Transverse colon (tissue), 4 donors: ENCODE measurements at regions not wholly inside any gene's neighbourhood (a gene's known extent, or its start where the extent isn't known, plus 50 kb on each side); places are given as distances from the start of the nearest gene placed in this dataset.

Experiments
- DNase-seq: peaks from one replicate; pipeline ENCODE4 v3.0.0-alpha.2; 2019
- H3K27ac ChIP-seq, 4 donors: fragments of 200-600 bp; sonication (generic); 2 replicates each; pipeline ENCODE4 v1.5.1; 2016 to 2018; ENCODE audit warnings: inconsistent platforms in 4 of 4
- H3K27me3 ChIP-seq: fragments of 200-600 bp; sonication (generic); 2 replicates; pipeline ENCODE4 v1.5.1; 2017; ENCODE audit warnings: inconsistent platforms
- H3K36me3 ChIP-seq, 4 donors: fragments of 200-600 bp; sonication (generic); 2 replicates each; pipeline ENCODE4 v1.5.1; 2017 to 2019; ENCODE audit warnings: inconsistent platforms in 4 of 4
- H3K4me1 ChIP-seq, 4 donors: fragments of 200-600 bp; sonication (generic); 2 replicates each; pipeline ENCODE4 v1.5.1; 2017 to 2020; ENCODE audit warnings: inconsistent platforms in 4 of 4
- H3K4me3 ChIP-seq, 4 donors: fragments of 200-600 bp; sonication (generic); 1 replicate in 1 of 4; 2 replicates in 3 of 4; pipeline versions ENCODE4 v1.5.1 to v1.6.1; 2017 to 2019; ENCODE audit warnings: inconsistent platforms in 4 of 4
- H3K9me3 ChIP-seq, 2 donors: fragments of 200-600 bp; sonication (generic); 2 replicates each; pipeline ENCODE4 v1.5.1; 2017 to 2019; ENCODE audit warnings: inconsistent platforms in 2 of 2
- CTCF ChIP-seq, 5 experiments: fragments of 200-600 bp in 3 of 5; fragments of 450-650 bp in 2 of 5; sonication (generic) in 3 of 5; IDR thresholded peaks; 1 replicate in 2 of 5; 2 replicates in 3 of 5; pipeline ENCODE4 v1.5.1; 2016 to 2017; ENCODE audit warnings: antibody characterized with exemption in 5 of 5, inconsistent platforms in 3 of 5, mild to moderate bottlenecking in 2 of 5, moderate library complexity in 1 of 5
- EP300 ChIP-seq: sonication (generic); formaldehyde crosslinking; IDR thresholded peaks from one replicate; pipeline ENCODE4 v1.6.1; 2017; ENCODE audit warnings: antibody characterized with exemption, low read depth
- POLR2A ChIP-seq: fragments of 450-650 bp; IDR thresholded peaks from one replicate; pipeline ENCODE4 v1.6.1; 2016; ENCODE audit warnings: antibody characterized with exemption, mild to moderate bottlenecking, moderate library complexity
- POLR2AphosphoS5 ChIP-seq, 3 donors: sonication (generic); formaldehyde crosslinking; IDR thresholded peaks; one replicate each; pipeline ENCODE4 v1.6.1; 2016; ENCODE audit warnings: antibody characterized with exemption in 3 of 3
- WGBS, 2 donors: methylation state at CpG; one replicate each; pipeline ENCODE4 v1.1.5; 2018; ENCODE audit warnings: low coverage in 1 of 2; 5-methylcytosine and 5-hydroxymethylcytosine counted together
- in situ Hi-C, 4 donors: fragments of 200-750 bp; cut with MboI; loops; one replicate each; pipeline versions ENCODE4 v1.15.0 to v1.15.1; 2017; ENCODE audit warnings: low sequenced_read_pairs in 3 of 4, low pct_ligation_motif_present in 1 of 4, low pct_unique_long_range_greater_than_20kb in 1 of 4
- intact Hi-C: fragments of 100-400 bp; cut with DNase I; formaldehyde crosslinking; loops from one replicate; pipeline ENCODE4 v1.15.1; 2023; ENCODE audit warnings: low total_unique reads

GRCh38 chr13:34756572-34756971 lies 185.5 kb upstream of the NBEA start:
- H3K27ac ChIP-seq, result peak overlapping the region in 1 of 4 donors; percentile 33
- 35 to 45% methylated on average over 2 of the region's 2 CpGs for WGBS, 2 donors
- in situ Hi-C loops (no loop called here), intact Hi-C loops (no loop called here)
- no peaks in the 10 kb centered on the region for H3K9me3 ChIP-seq
- no peak for DNase-seq
- no peak overlapping the region for H3K4me3 ChIP-seq
- no peaks in the 10 kb centered on the region for H3K36me3 ChIP-seq
- H3K4me1 ChIP-seq, result peaks cover 0 to 8% (median 3%) of the 10 kb centered on the region in 4 donors
- no peaks in the 10 kb centered on the region for H3K27me3 ChIP-seq
- TF ChIP-seq POLR2AphosphoS5 (IDR thresholded peaks at IDR 0.05), result no peak
- TF ChIP-seq CTCF (IDR thresholded peaks at IDR 0.05), result no peak

GRCh38 chr13:34757441-34757840 lies 184.6 kb upstream of the NBEA start:
- in situ Hi-C loops, result no loop called here
- peaks cover 0 to 6% (median 3%) of the 10 kb centered on the region in 4 donors for H3K4me1 ChIP-seq
- H3K4me3 ChIP-seq, result no peak overlapping the region
- TF ChIP-seq POLR2AphosphoS5 (IDR thresholded peaks at IDR 0.05) (no peak), EP300 (no peak), POLR2A (no peak)
- no peak for DNase-seq
- H3K9me3 ChIP-seq, result no peaks in the 10 kb centered on the region
- H3K27ac ChIP-seq, result peak overlapping the region in 1 of 4 donors; percentile 33
- intact Hi-C loops, result no loop called here
- 67 to 79% methylated on average over 2 of the region's 2 CpGs for WGBS, 2 donors
- no peaks in the 10 kb centered on the region for H3K27me3 ChIP-seq
- no peaks in the 10 kb centered on the region for H3K36me3 ChIP-seq

- no peaks in the 10 kb centered on the region for H3K27me3 ChIP-seq
- TF ChIP-seq CTCF (IDR thresholded peaks at IDR 0.05), result no peak
- TF ChIP-seq POLR2A, result no peak
- no peak for TF ChIP-seq EP300
- no peak for TF ChIP-seq POLR2AphosphoS5 (IDR thresholded peaks at IDR 0.05)
- peaks cover 0 to 6% (median 1%) of the 10 kb centered on the region in 4 donors for H3K4me1 ChIP-seq
- intact Hi-C loops, result no loop called here
- DNase-seq, result no peak
- 48 to 57% methylated on average over 2 of the region's 2 CpGs for WGBS, 2 donors
- in situ Hi-C loops, result no loop called here
- no peaks in the 10 kb centered on the region for H3K9me3 ChIP-seq
- H3K36me3 ChIP-seq, result no peaks in the 10 kb centered on the region
- H3K4me3 ChIP-seq, result no peak overlapping the region
- H3K27ac ChIP-seq, result peak overlapping the region in 1 of 4 donors; percentile 18
These were observed 183.4 kb upstream of the NBEA start for GRCh38 chr13:34758628-34759027.

GRCh38 chr13:34762312-34762711 lies 179.8 kb upstream of the NBEA start:
- intact Hi-C loops (no loop called here), in situ Hi-C loops (no loop called here)
- peak overlapping the region; percentile 40 to 63 (median 52) for H3K27ac ChIP-seq
- DNase-seq, result no peak
- TF ChIP-seq EP300, result no peak
- TF ChIP-seq CTCF (IDR thresholded peaks at IDR 0.05), result no peak
- peak; percentile 73 to 90 (median 84) for TF ChIP-seq POLR2AphosphoS5 (IDR thresholded peaks at IDR 0.05)
- H3K9me3 ChIP-seq, result no peaks in the 10 kb centered on the region
- no peaks in the 10 kb centered on the region for H3K27me3 ChIP-seq
- peaks cover 0 to under 1% (median 0%) of the 10 kb centered on the region in 4 donors for H3K4me1 ChIP-seq
- H3K4me3 ChIP-seq, result no peak overlapping the region
- no peaks in the 10 kb centered on the region for H3K36me3 ChIP-seq
- 59 to 71% methylated on average over 2 of the region's 2 CpGs for WGBS, 2 donors

- no peaks in the 10 kb centered on the region for H3K36me3 ChIP-seq
- TF ChIP-seq POLR2A (no peak), POLR2AphosphoS5 (IDR thresholded peaks at IDR 0.05) (no peak), CTCF (IDR thresholded peaks at IDR 0.05) (no peak), EP300 (no peak)
- 60 to 84% methylated on average over 1 to 2 of the region's 2 CpGs for WGBS, 2 donors
- no peak overlapping the region for H3K27ac ChIP-seq
- H3K4me1 ChIP-seq, result no peaks in the 10 kb centered on the region
- no peaks in the 10 kb centered on the region for H3K27me3 ChIP-seq
- in situ Hi-C loops (no loop called here), intact Hi-C loops (no loop called here)
- DNase-seq, result no peak
- H3K4me3 ChIP-seq, result no peak overlapping the region
- no peaks in the 10 kb centered on the region for H3K9me3 ChIP-seq
These were observed 177.8 kb upstream of the NBEA start for GRCh38 chr13:34764246-34764645.
